Peyer's patch (tissue), 4 donors: ENCODE measurements at regions not wholly inside any gene's neighbourhood (a gene's known extent, or its start where the extent isn't known, plus 50 kb on each side); places are given as distances from the start of the nearest gene placed in this dataset.

ENCODE experiments used
- DNase-seq, 3 donors: peaks; one replicate each; pipeline ENCODE4 v3.0.0-alpha.2; 2017 to 2019
- H3K27ac ChIP-seq, 4 donors: fragments of 200-600 bp; sonication (generic); one replicate each; pipeline ENCODE4 v1.5.1; 2016 to 2019
- H3K27me3 ChIP-seq, 2 donors: fragments of 200-600 bp; sonication (generic); one replicate each; pipeline ENCODE4 v1.5.1; 2019
- H3K36me3 ChIP-seq, 3 donors: fragments of 200-600 bp; sonication (generic); one replicate each; pipeline ENCODE4 v1.5.1; 2016 to 2019
- H3K4me1 ChIP-seq, 4 donors: fragments of 200-600 bp; sonication (generic); one replicate each; pipeline ENCODE4 v1.5.1; 2016 to 2019
- H3K4me3 ChIP-seq, 4 donors: fragments of 200-600 bp; sonication (generic); 1 replicate in 3 of 4; 2 replicates in 1 of 4; pipeline ENCODE4 v1.5.1; 2016 to 2019; ENCODE audit warnings: mild to moderate bottlenecking in 1 of 4
- H3K9me3 ChIP-seq, 4 donors: fragments of 200-600 bp; sonication (generic); one replicate each; pipeline ENCODE4 v1.5.1; 2016 to 2019; ENCODE audit warnings: mild to moderate bottlenecking in 1 of 4
- POLR2A ChIP-seq, 2 donors: fragments of 450-650 bp; IDR thresholded peaks; one replicate each; pipeline ENCODE4 v1.5.1; 2017; ENCODE audit warnings: antibody characterized with exemption in 2 of 2, mild to moderate bottlenecking in 2 of 2, moderate library complexity in 2 of 2
- TF ChIP-seq, protein P1 (sequence below), 6 experiments: fragments of 450-650 bp in 4 of 6; fragments of 200-600 bp in 2 of 6; sonication (generic) in 1 of 6; IDR thresholded peaks; one replicate each; pipeline ENCODE4 v1.5.1; 2017 to 2019; ENCODE audit warnings: antibody characterized with exemption in 6 of 6, mild to moderate bottlenecking in 3 of 6, moderate library complexity in 1 of 6

DNA sequence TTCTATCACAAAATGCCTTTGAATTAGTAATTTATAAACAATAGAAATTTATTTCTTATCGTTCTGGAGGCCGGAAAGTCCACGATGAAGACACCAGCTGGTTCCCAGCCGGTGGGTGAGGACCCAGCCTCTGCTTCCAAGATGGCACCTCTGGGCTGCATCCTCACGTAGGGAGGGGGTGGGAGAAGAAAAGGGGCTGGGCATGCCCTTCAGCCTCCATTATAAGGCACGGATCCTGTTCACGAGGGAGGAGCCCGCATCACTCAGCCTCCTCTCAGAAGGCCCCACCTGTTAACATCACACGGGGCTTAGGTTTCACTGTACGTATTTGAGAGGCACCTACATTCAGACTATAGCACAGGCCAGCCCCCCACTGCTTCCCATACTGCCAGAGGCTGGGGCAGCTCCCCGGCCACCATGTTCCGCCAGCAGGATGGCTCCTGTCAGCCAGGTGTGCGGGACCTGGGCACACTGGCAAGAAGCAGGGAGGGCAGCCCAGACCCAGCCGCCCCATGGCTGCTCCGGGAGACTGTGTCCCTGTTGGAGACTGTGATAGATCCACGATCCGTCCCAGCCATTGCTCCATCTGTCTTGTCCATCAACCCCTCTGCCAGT lies 131.6 kb downstream of the SOX1 start:
- H3K27me3 ChIP-seq, result no peaks in the 10 kb centered on the region
- no peak for TF ChIP-seq POLR2A (IDR thresholded peaks at IDR 0.05)
- TF ChIP-seq, protein P1, sequence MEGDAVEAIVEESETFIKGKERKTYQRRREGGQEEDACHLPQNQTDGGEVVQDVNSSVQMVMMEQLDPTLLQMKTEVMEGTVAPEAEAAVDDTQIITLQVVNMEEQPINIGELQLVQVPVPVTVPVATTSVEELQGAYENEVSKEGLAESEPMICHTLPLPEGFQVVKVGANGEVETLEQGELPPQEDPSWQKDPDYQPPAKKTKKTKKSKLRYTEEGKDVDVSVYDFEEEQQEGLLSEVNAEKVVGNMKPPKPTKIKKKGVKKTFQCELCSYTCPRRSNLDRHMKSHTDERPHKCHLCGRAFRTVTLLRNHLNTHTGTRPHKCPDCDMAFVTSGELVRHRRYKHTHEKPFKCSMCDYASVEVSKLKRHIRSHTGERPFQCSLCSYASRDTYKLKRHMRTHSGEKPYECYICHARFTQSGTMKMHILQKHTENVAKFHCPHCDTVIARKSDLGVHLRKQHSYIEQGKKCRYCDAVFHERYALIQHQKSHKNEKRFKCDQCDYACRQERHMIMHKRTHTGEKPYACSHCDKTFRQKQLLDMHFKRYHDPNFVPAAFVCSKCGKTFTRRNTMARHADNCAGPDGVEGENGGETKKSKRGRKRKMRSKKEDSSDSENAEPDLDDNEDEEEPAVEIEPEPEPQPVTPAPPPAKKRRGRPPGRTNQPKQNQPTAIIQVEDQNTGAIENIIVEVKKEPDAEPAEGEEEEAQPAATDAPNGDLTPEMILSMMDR (IDR thresholded peaks at IDR 0.05), result no peak
- H3K36me3 ChIP-seq, result no peaks in the 10 kb centered on the region
- H3K9me3 ChIP-seq, result no peaks in the 10 kb centered on the region
- no peak overlapping the region for H3K4me3 ChIP-seq
- no peak for DNase-seq
- H3K27ac ChIP-seq, result no peak overlapping the region
- no peaks in the 10 kb centered on the region for H3K4me1 ChIP-seq

DNA sequence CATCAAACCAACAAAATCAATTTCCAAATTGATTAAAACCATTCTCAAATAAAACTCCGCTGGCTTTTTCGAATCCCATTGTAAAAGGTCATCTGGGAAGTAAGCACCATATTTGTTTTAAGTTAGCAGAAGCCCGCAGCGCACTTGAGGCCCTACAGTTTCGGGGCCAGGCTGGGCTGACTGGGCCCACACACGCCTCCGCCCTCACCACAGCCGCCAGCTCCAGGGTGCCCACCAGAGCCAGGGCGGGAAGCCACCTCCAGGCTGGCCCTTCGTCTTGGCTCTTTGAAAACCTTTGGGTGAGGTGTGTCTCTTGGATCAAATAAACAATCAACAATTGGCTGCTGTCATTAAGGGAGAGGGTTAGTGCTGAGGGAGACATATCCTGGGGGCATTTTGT lies 133.3 kb downstream of the SOX1 start:
- DNase-seq, result no peak
- H3K4me1 ChIP-seq, result no peaks in the 10 kb centered on the region
- H3K9me3 ChIP-seq, result no peaks in the 10 kb centered on the region
- H3K36me3 ChIP-seq, result no peaks in the 10 kb centered on the region
- TF ChIP-seq, protein P1 (IDR thresholded peaks at IDR 0.05), result no peak
- TF ChIP-seq POLR2A (IDR thresholded peaks at IDR 0.05), result no peak
- no peak overlapping the region for H3K27ac ChIP-seq
- no peak overlapping the region for H3K4me3 ChIP-seq
- H3K27me3 ChIP-seq, result no peaks in the 10 kb centered on the region

DNA sequence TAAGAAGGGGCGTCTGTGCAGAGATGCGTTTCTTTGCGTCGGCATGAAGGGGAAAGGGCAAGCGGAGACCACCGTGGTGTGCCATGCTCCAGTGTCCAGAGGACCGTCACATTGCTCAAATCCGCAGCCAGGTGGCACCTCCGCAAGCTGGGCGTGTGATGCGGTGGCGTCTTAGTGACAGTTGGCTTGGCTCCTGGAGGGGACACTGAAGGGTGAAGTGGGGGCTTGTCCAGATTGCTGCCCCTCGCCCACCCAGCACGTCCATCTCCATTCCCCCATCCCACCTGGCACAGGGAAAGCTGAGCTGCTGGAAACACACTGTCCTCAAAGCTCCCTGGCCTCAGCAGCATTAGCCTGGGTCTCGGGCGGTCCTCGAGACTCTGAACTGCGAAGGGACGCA lies 135.3 kb downstream of the SOX1 start:
- Histone ChIP-seq H3K9me3 (no peaks in the 10 kb centered on the region), H3K4me1 (no peaks in the 10 kb centered on the region), H3K36me3 (no peaks in the 10 kb centered on the region), H3K27me3 (no peaks in the 10 kb centered on the region), H3K27ac (no peak overlapping the region), H3K4me3 (no peak overlapping the region)
- TF ChIP-seq POLR2A (IDR thresholded peaks at IDR 0.05), result no peak
- TF ChIP-seq, protein P1 (IDR thresholded peaks at IDR 0.05), result no peak
- DNase-seq, result no peak

DNA sequence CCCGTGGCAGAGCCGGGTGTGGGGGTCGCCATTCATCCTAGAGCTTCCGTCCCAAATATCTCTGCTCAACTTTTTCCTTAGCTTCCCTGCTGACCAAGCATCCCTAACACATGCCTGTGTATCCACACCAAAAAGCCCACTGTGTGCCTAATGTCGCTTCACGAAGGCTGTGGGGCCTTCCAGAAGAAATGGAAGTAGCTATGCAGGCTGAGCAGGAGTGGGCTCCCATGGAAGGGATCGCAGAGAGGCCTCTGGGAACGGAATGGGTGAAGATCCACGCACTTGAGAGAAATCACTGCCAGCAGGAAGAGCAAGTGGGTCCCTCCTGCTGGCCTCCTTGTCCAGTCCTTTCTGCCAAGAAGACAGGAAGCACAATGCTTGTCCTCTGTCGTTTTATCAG lies 136.0 kb downstream of the SOX1 start:
- TF ChIP-seq POLR2A (IDR thresholded peaks at IDR 0.05), result no peak
- TF ChIP-seq, protein P1 (IDR thresholded peaks at IDR 0.05), result no peak
- Histone ChIP-seq H3K27me3 (no peaks in the 10 kb centered on the region), H3K36me3 (no peaks in the 10 kb centered on the region)

DNA sequence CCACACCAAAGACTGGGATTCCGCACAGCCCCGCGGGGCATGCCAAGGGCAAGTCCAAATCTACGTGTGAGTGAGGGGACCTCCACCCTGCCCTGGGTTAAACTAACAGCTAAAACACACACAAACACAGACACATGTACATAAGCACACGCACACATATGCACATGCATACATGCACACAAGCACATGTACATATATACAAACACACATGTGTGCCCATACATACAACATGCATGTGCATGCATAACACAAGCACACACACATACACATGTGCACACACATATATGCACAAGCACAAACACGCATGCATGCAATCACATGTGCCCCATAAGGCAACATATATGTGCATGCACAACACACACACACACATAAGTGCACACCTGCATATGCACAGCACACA lies 136.7 kb downstream of the SOX1 start:
- Histone ChIP-seq H3K4me1 (no peaks in the 10 kb centered on the region), H3K27ac (no peak overlapping the region), H3K36me3 (no peaks in the 10 kb centered on the region), H3K9me3 (no peaks in the 10 kb centered on the region), H3K27me3 (no peaks in the 10 kb centered on the region), H3K4me3 (no peak overlapping the region)
- TF ChIP-seq, protein P1 (IDR thresholded peaks at IDR 0.05), result no peak
- TF ChIP-seq POLR2A (IDR thresholded peaks at IDR 0.05), result no peak
- DNase-seq, result no peak

More for the DNA sequence above, 136.0 kb downstream of the SOX1 start:
- Histone ChIP-seq H3K9me3 (no peaks in the 10 kb centered on the region), H3K4me3 (no peak overlapping the region), H3K27ac (no peak overlapping the region), H3K4me1 (no peaks in the 10 kb centered on the region)
- no peak for DNase-seq
